Immature natural killer cell (primary cell): ENCODE measurements at regions not wholly inside any gene's neighbourhood (a gene's known extent, or its start where the extent isn't known, plus 50 kb on each side); places are given as distances from the start of the nearest gene placed in this dataset.

ENCODE experiments used
- DNase-seq, 3 donors: peaks; one replicate each; pipeline ENCODE4 v3.0.0; 2022; ENCODE audit warnings: mixed read lengths in 1 of 3
- H3K27ac Mint-ChIP-seq, 6 donors: one replicate each; pipeline ENCODE4 v1.8.0; 2020; ENCODE audit warnings: mixed read lengths in 6 of 6, mild to moderate bottlenecking in 5 of 6, inconsistent platforms in 4 of 6, moderate library complexity in 3 of 6
- H3K27me3 Mint-ChIP-seq, 3 donors: one replicate each; pipeline ENCODE4 v1.8.0; 2020 to 2021; ENCODE audit warnings: low read depth in 3 of 3, mild to moderate bottlenecking in 3 of 3, mixed read lengths in 3 of 3, moderate library complexity in 3 of 3, inconsistent platforms in 1 of 3
- H3K36me3 Mint-ChIP-seq, 3 donors: one replicate each; pipeline ENCODE4 v1.8.0; 2020; ENCODE audit warnings: mixed read lengths in 3 of 3, inconsistent platforms in 2 of 3, mild to moderate bottlenecking in 2 of 3
- H3K4me1 Mint-ChIP-seq, 2 donors: one replicate each; pipeline ENCODE4 v1.8.0; 2020; ENCODE audit warnings: inconsistent platforms in 2 of 2, mild to moderate bottlenecking in 2 of 2, mixed read lengths in 2 of 2, moderate library complexity in 1 of 2
- H3K4me3 Mint-ChIP-seq, 5 donors: one replicate each; pipeline ENCODE4 v1.8.0; 2020; ENCODE audit warnings: mild to moderate bottlenecking in 5 of 5, mixed read lengths in 5 of 5, inconsistent platforms in 3 of 5, moderate library complexity in 3 of 5
- H3K9me3 Mint-ChIP-seq, 6 donors: one replicate each; pipeline ENCODE4 v1.8.0; 2020; ENCODE audit warnings: mild to moderate bottlenecking in 6 of 6, mixed read lengths in 6 of 6, inconsistent platforms in 4 of 6, moderate library complexity in 3 of 6

DNA sequence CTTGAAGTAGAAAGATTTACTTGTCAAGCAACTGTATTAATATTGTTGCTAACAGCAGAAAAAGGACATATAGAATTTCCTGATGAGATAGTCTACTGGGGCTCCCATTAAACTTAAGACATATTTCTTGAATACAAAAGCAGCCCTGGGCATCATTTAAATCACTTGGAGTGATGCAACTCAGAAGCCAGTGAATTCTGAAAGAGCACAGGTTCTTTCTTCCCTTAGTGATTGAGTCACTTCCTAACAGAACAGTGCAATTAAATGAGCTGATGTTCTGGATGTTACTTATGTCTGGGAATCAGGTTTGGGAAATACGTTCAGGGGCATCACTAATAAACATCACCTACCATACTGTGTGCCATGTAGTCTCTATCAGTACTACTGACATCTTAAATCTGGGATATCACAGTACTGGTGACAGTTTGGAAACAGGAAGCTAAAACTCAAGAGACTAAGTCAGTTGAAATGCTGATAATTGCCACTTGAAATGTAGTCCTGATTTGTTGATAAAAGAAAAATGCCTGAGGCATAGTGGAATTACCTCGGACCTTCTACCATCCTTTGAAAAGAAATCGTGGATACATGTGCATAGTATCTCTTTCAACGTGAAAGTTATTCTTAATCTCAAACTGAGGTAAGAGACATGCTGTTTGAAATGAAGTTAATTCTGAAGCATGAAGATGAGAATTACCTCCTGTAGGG lies 249.2 kb upstream of the GPRIN3 start:
- Mint-ChIP-seq H3K9me3 (no peaks in the 10 kb centered on the region), H3K27ac (no peak overlapping the region), H3K36me3 (no peaks in the 10 kb centered on the region), H3K4me1 (no peaks in the 10 kb centered on the region), H3K4me3 (no peak overlapping the region), H3K27me3 (peaks cover 0 to 3% (median 0%) of the 10 kb centered on the region in 3 donors)
- DNase-seq: no peak

GRCh38 chr4:89551191-89551590 lies 243.6 kb upstream of the GPRIN3 start:
- Mint-ChIP-seq H3K9me3 (peaks cover 0 to 2% (median 0%) of the 10 kb centered on the region in 6 donors), H3K36me3 (no peaks in the 10 kb centered on the region), H3K4me1 (no peaks in the 10 kb centered on the region), H3K27me3 (peaks cover 0 to 3% (median 0%) of the 10 kb centered on the region in 3 donors), H3K27ac (no peak overlapping the region), H3K4me3 (no peak overlapping the region)
- no peak for DNase-seq

GRCh38 chr4:89549907-89550306 lies 242.3 kb upstream of the GPRIN3 start:
- H3K27ac Mint-ChIP-seq: no peak overlapping the region
- H3K4me1 Mint-ChIP-seq: no peaks in the 10 kb centered on the region
- no peak overlapping the region for H3K4me3 Mint-ChIP-seq
- H3K36me3 Mint-ChIP-seq: peaks cover 2 to 5% (median 3%) of the 10 kb centered on the region in 3 donors
- no peak for DNase-seq
- peaks cover 3 to 11% (median 5%) of the 10 kb centered on the region in 6 donors for H3K9me3 Mint-ChIP-seq
- H3K27me3 Mint-ChIP-seq: peaks cover 0 to 3% (median 0%) of the 10 kb centered on the region in 3 donors

DNA sequence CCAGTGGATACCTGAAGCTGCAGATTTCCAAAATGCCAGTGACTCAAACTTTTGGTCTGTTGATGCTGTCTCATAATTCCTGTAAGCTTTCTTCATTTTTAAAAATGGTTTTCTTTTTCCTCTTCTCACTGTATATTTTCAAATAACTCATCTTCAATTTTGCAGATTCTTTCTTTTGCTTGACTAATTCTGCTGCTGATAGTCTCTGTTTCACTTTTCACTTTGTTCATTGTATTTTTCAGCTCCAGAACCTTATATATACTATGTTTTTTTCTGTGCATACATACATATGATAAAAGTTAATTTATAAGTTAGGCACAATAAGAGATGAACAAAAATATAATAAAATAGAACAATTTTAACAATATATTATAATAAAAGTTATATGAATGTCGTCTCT lies 237.7 kb upstream of the GPRIN3 start:
- Mint-ChIP-seq H3K9me3 (peaks cover 11 to 31% (median 17%) of the 10 kb centered on the region in 6 donors), H3K27ac (no peak overlapping the region), H3K36me3 (peaks cover 6 to 24% (median 11%) of the 10 kb centered on the region in 3 donors), H3K4me3 (no peak overlapping the region), H3K27me3 (peaks cover 0 to under 1% (median 0%) of the 10 kb centered on the region in 3 donors), H3K4me1 (peaks cover 0 to under 1% of the 10 kb centered on the region in 2 donors)
- no peak for DNase-seq

GRCh38 chr4:89541998-89542397 lies 234.4 kb upstream of the GPRIN3 start:
- no peak for DNase-seq
- Mint-ChIP-seq H3K9me3 (peaks cover 12 to 31% (median 17%) of the 10 kb centered on the region in 6 donors), H3K4me1 (peaks cover 0 to 6% of the 10 kb centered on the region in 2 donors), H3K27ac (no peak overlapping the region), H3K4me3 (no peak overlapping the region), H3K27me3 (peaks cover 0 to 2% (median 0%) of the 10 kb centered on the region in 3 donors), H3K36me3 (peaks cover 6 to 24% (median 11%) of the 10 kb centered on the region in 3 donors)

- Mint-ChIP-seq H3K9me3 (peaks cover 7 to 23% (median 14%) of the 10 kb centered on the region in 6 donors), H3K4me3 (no peak overlapping the region), H3K36me3 (peaks cover 3 to 20% (median 9%) of the 10 kb centered on the region in 3 donors), H3K27me3 (peaks cover 0 to 2% (median 0%) of the 10 kb centered on the region in 3 donors), H3K27ac (no peak overlapping the region), H3K4me1 (peaks cover 0 to 6% of the 10 kb centered on the region in 2 donors)
- no peak for DNase-seq
These were observed 232.5 kb upstream of the GPRIN3 start for GRCh38 chr4:89539797-89540711.

DNA sequence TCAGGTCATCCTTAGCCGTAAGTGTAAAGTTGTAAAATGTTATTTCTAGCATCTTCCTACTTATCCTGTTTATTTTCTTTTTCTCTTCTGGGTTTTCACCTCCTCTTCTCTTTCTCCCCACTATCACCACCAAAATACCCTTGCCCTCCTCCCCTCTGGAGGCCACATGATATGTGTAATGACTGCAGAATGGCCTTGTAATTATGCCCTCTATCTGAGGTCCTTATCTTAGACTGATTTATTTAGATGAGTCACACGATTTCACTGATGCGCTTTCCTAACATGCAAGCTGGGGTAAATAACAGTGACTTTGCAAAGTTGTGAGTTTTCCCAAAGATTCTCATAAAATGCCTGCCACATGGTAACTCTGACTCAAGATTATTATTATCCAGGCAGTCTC lies 231.8 kb upstream of the GPRIN3 start:
- H3K36me3 Mint-ChIP-seq: peaks cover 3 to 15% (median 9%) of the 10 kb centered on the region in 3 donors
- no peak overlapping the region for H3K4me3 Mint-ChIP-seq
- no peak for DNase-seq
- no peak overlapping the region for H3K27ac Mint-ChIP-seq
- H3K4me1 Mint-ChIP-seq: peaks cover 0 to 6% of the 10 kb centered on the region in 2 donors
- H3K9me3 Mint-ChIP-seq: peaks cover 7 to 16% (median 10%) of the 10 kb centered on the region in 6 donors
- H3K27me3 Mint-ChIP-seq: peaks cover 0 to 2% (median 0%) of the 10 kb centered on the region in 3 donors

DNA sequence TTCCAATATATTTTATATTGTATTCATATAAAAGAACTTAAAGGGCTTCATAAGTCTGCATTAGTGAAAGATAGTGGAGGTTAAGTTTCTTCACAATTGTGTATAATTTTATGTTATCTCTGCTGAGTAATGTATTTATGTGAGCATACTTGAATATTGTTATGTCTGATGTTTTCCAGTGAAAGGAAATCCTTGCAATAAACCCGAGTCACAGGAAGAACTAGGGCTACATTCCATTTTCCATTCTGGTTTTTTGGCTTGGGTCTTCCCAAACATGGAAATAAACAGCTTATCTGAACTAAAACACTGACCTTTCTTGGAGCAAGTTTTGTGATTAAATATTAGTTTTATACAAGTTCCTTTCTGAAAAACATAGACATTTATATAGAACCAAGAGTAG lies 231.3 kb upstream of the GPRIN3 start:
- peaks cover 0 to 6% of the 10 kb centered on the region in 2 donors for H3K4me1 Mint-ChIP-seq
- DNase-seq: no peak
- no peak overlapping the region for H3K4me3 Mint-ChIP-seq
- H3K27me3 Mint-ChIP-seq: peaks cover 0 to 2% (median 0%) of the 10 kb centered on the region in 3 donors
- H3K27ac Mint-ChIP-seq: no peak overlapping the region
- peaks cover 3 to 12% (median 9%) of the 10 kb centered on the region in 3 donors for H3K36me3 Mint-ChIP-seq
- peaks cover 5 to 13% (median 7%) of the 10 kb centered on the region in 6 donors for H3K9me3 Mint-ChIP-seq

GRCh38 chr4:89538171-89538570 lies 230.6 kb upstream of the GPRIN3 start:
- H3K4me1 Mint-ChIP-seq: peaks cover 0 to 6% of the 10 kb centered on the region in 2 donors
- H3K9me3 Mint-ChIP-seq: peaks cover 3 to 6% (median 5%) of the 10 kb centered on the region in 6 donors
- H3K27me3 Mint-ChIP-seq: peaks cover 0 to 2% (median 0%) of the 10 kb centered on the region in 3 donors
- H3K36me3 Mint-ChIP-seq: peaks cover 2 to 5% (median 3%) of the 10 kb centered on the region in 3 donors
- no peak overlapping the region for H3K27ac Mint-ChIP-seq
- no peak for DNase-seq
- no peak overlapping the region for H3K4me3 Mint-ChIP-seq

DNA sequence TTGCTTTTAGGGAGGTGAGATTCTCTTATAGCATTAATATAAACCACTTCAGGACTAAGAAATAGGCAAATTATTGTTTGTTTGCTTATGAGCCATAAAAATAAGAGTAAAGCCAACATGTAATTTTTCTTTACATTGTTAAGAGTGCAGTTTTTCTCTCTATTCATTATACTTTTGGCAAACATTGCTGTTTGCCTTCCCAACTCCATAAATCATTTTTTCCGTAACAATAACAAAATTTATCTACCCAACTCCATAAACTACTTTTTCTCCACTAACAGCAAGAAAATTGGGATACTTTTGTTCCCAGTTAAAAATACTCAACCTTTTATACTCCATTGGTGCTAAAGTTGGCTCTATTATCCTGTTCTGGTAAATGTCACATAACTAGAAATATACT lies 229.7 kb upstream of the GPRIN3 start:
- DNase-seq: no peak
- H3K27ac Mint-ChIP-seq: no peak overlapping the region
- H3K4me3 Mint-ChIP-seq: no peak overlapping the region
- peaks cover 0 to 2% (median 0%) of the 10 kb centered on the region in 3 donors for H3K27me3 Mint-ChIP-seq
- peaks cover 0 to 4% (median 0%) of the 10 kb centered on the region in 6 donors for H3K9me3 Mint-ChIP-seq
- H3K36me3 Mint-ChIP-seq: peaks cover 0 to 3% (median 0%) of the 10 kb centered on the region in 3 donors
- H3K4me1 Mint-ChIP-seq: peaks cover 0 to 6% of the 10 kb centered on the region in 2 donors

GRCh38 chr4:89535251-89535650 lies 227.7 kb upstream of the GPRIN3 start:
- Mint-ChIP-seq H3K27me3 (peaks cover 0 to 1% (median 0%) of the 10 kb centered on the region in 3 donors), H3K27ac (no peak overlapping the region)

DNA sequence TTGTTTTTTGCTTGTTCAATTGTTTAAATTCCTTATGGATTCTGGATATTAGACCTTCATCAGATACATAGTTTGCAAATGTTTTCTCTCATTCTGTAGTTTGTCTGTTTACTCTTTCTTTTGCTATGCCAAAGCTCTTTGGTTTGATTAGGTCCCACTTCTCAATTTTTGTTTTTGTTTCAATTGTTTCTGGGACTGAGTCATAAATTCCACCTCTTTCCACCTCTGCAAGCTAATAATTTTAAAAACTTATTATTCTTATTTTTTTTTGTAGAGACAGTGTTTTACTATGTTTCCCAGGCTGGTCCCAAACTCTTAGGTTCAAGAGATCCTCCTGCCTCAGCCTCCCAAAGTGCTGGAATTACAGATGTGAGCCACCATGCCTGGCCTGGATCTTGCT lies 226.8 kb upstream of the GPRIN3 start:
- Mint-ChIP-seq H3K36me3 (no peaks in the 10 kb centered on the region), H3K27me3 (no peaks in the 10 kb centered on the region), H3K27ac (no peak overlapping the region), H3K4me3 (no peak overlapping the region), H3K9me3 (peaks cover 0 to 4% (median 0%) of the 10 kb centered on the region in 6 donors), H3K4me1 (no peaks in the 10 kb centered on the region)
- no peak for DNase-seq

More at GRCh38 chr4:89535251-89535650, 227.7 kb upstream of the GPRIN3 start:
- no peaks in the 10 kb centered on the region for H3K36me3 Mint-ChIP-seq
- peaks cover 0 to 5% of the 10 kb centered on the region in 2 donors for H3K4me1 Mint-ChIP-seq
- no peak overlapping the region for H3K4me3 Mint-ChIP-seq
- peaks cover 0 to 4% (median 0%) of the 10 kb centered on the region in 6 donors for H3K9me3 Mint-ChIP-seq
- no peak for DNase-seq

GRCh38 chr4:89531932-89532640 lies 224.5 kb upstream of the GPRIN3 start:
- H3K36me3 Mint-ChIP-seq: no peaks in the 10 kb centered on the region
- peaks cover 0 to 2% (median 0%) of the 10 kb centered on the region in 3 donors for H3K27me3 Mint-ChIP-seq
- H3K27ac Mint-ChIP-seq: no peak overlapping the region
- peaks cover 0 to 3% (median 0%) of the 10 kb centered on the region in 6 donors for H3K9me3 Mint-ChIP-seq
- no peak for DNase-seq
- H3K4me3 Mint-ChIP-seq: no peak overlapping the region
- peaks cover 4 to 7% of the 10 kb centered on the region in 2 donors for H3K4me1 Mint-ChIP-seq
